Tibial nerve (tissue), 4 donors: ENCODE measurements at regions not wholly inside any gene's neighbourhood (a gene's known extent, or its start where the extent isn't known, plus 50 kb on each side); places are given as distances from the start of the nearest gene placed in this dataset.

Experiments
- DNase-seq, 2 donors: peaks; one replicate each; pipeline ENCODE4 v3.0.0-alpha.2; 2019; ENCODE audit warnings: low spot score in 2 of 2
- H3K27ac ChIP-seq, 4 donors: fragments of 200-600 bp; sonication (generic) in 3 of 4; one replicate each; pipeline ENCODE4 v1.5.1; 2017 to 2019; ENCODE audit warnings: mild to moderate bottlenecking in 1 of 4
- H3K27me3 ChIP-seq, 2 donors: fragments of 200-600 bp; sonication (generic) in 1 of 2; one replicate each; pipeline versions ENCODE4 v1.5.1 to v1.6.0; 2017 to 2019
- H3K36me3 ChIP-seq, 3 donors: fragments of 200-600 bp; sonication (generic); one replicate each; pipeline ENCODE4 v1.5.1; 2018 to 2019
- H3K4me1 ChIP-seq, 4 donors: fragments of 200-600 bp; sonication (generic) in 3 of 4; one replicate each; pipeline ENCODE4 v1.5.1; 2017 to 2019
- H3K4me3 ChIP-seq, 4 donors: fragments of 200-600 bp; sonication (generic) in 3 of 4; one replicate each; pipeline ENCODE4 v1.5.1; 2017 to 2019; ENCODE audit warnings: mild to moderate bottlenecking in 1 of 4, moderate library complexity in 1 of 4
- H3K9me3 ChIP-seq, 4 donors: fragments of 200-600 bp; sonication (generic) in 3 of 4; one replicate each; pipeline ENCODE4 v1.5.1; 2017 to 2019
- EP300 ChIP-seq, 2 donors: sonication (generic); formaldehyde crosslinking; IDR thresholded peaks; one replicate each; pipeline ENCODE4 v1.6.1; 2017; ENCODE audit warnings: antibody characterized with exemption in 2 of 2, mild to moderate bottlenecking in 1 of 2
- POLR2A ChIP-seq, 2 donors: fragments of 450-650 bp; IDR thresholded peaks; one replicate each; pipeline ENCODE4 v1.6.1; 2017; ENCODE audit warnings: antibody characterized with exemption in 2 of 2, mild to moderate bottlenecking in 2 of 2, moderate library complexity in 2 of 2
- WGBS, 2 donors: methylation state at CpG; one replicate each; pipeline ENCODE4 v1.1.5; 2018; 5-methylcytosine and 5-hydroxymethylcytosine counted together
- TF ChIP-seq, protein P1 (sequence below), 5 experiments: fragments of 200-600 bp in 3 of 5; fragments of 450-650 bp in 2 of 5; sonication (generic) in 3 of 5; IDR thresholded peaks; one replicate each; pipeline ENCODE4 v1.5.1; 2016 to 2019; ENCODE audit warnings: antibody characterized with exemption in 5 of 5, mild to moderate bottlenecking in 3 of 5, moderate library complexity in 2 of 5

GRCh38 chr2:145047554-145047953, 527.6 kb upstream of the ZEB2 start:
- Histone ChIP-seq H3K27ac (no peak overlapping the region), H3K36me3 (no peaks in the 10 kb centered on the region), H3K27me3 (no peaks in the 10 kb centered on the region), H3K4me1 (peaks cover 0 to 6% (median 0%) of the 10 kb centered on the region in 4 donors), H3K9me3 (no peaks in the 10 kb centered on the region), H3K4me3 (no peak overlapping the region)
- TF ChIP-seq EP300 (IDR thresholded peaks at IDR 0.05) (no peak), POLR2A (IDR thresholded peaks at IDR 0.05) (no peak)
- TF ChIP-seq, protein P1, sequence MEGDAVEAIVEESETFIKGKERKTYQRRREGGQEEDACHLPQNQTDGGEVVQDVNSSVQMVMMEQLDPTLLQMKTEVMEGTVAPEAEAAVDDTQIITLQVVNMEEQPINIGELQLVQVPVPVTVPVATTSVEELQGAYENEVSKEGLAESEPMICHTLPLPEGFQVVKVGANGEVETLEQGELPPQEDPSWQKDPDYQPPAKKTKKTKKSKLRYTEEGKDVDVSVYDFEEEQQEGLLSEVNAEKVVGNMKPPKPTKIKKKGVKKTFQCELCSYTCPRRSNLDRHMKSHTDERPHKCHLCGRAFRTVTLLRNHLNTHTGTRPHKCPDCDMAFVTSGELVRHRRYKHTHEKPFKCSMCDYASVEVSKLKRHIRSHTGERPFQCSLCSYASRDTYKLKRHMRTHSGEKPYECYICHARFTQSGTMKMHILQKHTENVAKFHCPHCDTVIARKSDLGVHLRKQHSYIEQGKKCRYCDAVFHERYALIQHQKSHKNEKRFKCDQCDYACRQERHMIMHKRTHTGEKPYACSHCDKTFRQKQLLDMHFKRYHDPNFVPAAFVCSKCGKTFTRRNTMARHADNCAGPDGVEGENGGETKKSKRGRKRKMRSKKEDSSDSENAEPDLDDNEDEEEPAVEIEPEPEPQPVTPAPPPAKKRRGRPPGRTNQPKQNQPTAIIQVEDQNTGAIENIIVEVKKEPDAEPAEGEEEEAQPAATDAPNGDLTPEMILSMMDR (IDR thresholded peaks at IDR 0.05) = no peak
- DNase-seq = no peak
- WGBS, 2 donors = 93 to 96% methylated on average over 1 of the region's 1 CpG

GRCh38 chr2:145044491-145044890, 524.6 kb upstream of the ZEB2 start:
- H3K4me3 ChIP-seq = no peak overlapping the region
- no peak for DNase-seq
- TF ChIP-seq EP300 (IDR thresholded peaks at IDR 0.05) = no peak
- TF ChIP-seq, protein P1 (IDR thresholded peaks at IDR 0.05) = no peak
- no peak for TF ChIP-seq POLR2A (IDR thresholded peaks at IDR 0.05)
- no peaks in the 10 kb centered on the region for H3K9me3 ChIP-seq
- H3K4me1 ChIP-seq = peaks cover 0 to 1% (median 0%) of the 10 kb centered on the region in 4 donors
- H3K27me3 ChIP-seq = no peaks in the 10 kb centered on the region
- no peaks in the 10 kb centered on the region for H3K36me3 ChIP-seq
- H3K27ac ChIP-seq = no peak overlapping the region

- DNase-seq = no peak
- WGBS, 2 donors = 56 to 58% methylated on average over 6 of the region's 6 CpGs
Observed at GRCh38 chr2:145043399-145043834, 523.5 kb upstream of the ZEB2 start.

GRCh38 chr2:145041706-145042105, 521.8 kb upstream of the ZEB2 start:
- no peak overlapping the region for H3K4me3 ChIP-seq
- no peaks in the 10 kb centered on the region for H3K9me3 ChIP-seq
- H3K4me1 ChIP-seq = peaks cover 0 to 3% (median 0%) of the 10 kb centered on the region in 4 donors
- no peak for DNase-seq
- no peaks in the 10 kb centered on the region for H3K27me3 ChIP-seq
- no peaks in the 10 kb centered on the region for H3K36me3 ChIP-seq
- H3K27ac ChIP-seq = no peak overlapping the region
- no peak for TF ChIP-seq EP300 (IDR thresholded peaks at IDR 0.05)
- TF ChIP-seq, protein P1 (IDR thresholded peaks at IDR 0.05) = no peak
- no peak for TF ChIP-seq POLR2A (IDR thresholded peaks at IDR 0.05)

More at GRCh38 chr2:145043399-145043834, 523.5 kb upstream of the ZEB2 start:
- Histone ChIP-seq H3K36me3 (no peaks in the 10 kb centered on the region), H3K27me3 (no peaks in the 10 kb centered on the region), H3K4me3 (no peak overlapping the region), H3K27ac (no peak overlapping the region), H3K4me1 (no peaks in the 10 kb centered on the region), H3K9me3 (no peaks in the 10 kb centered on the region)
- TF ChIP-seq, protein P1 (IDR thresholded peaks at IDR 0.05) = no peak
- TF ChIP-seq EP300 (IDR thresholded peaks at IDR 0.05) (no peak), POLR2A (IDR thresholded peaks at IDR 0.05) (no peak)

GRCh38 chr2:145040433-145040832, 520.5 kb upstream of the ZEB2 start:
- Histone ChIP-seq H3K27me3 (no peaks in the 10 kb centered on the region), H3K9me3 (no peaks in the 10 kb centered on the region), H3K4me1 (peaks cover 0 to 7% (median 3%) of the 10 kb centered on the region in 4 donors), H3K36me3 (no peaks in the 10 kb centered on the region), H3K4me3 (no peak overlapping the region), H3K27ac (no peak overlapping the region)
- no peak for DNase-seq
- TF ChIP-seq, protein P1 (IDR thresholded peaks at IDR 0.05) = no peak
- TF ChIP-seq EP300 (IDR thresholded peaks at IDR 0.05) = no peak
- TF ChIP-seq POLR2A (IDR thresholded peaks at IDR 0.05) = no peak
- WGBS, 2 donors = 41 to 46% methylated on average over 1 of the region's 1 CpG
